A673 (cell line): ENCODE measurements at regions not wholly inside any gene's neighbourhood (a gene's known extent, or its start where the extent isn't known, plus 50 kb on each side); places are given as distances from the start of the nearest gene placed in this dataset.

Experiments
- CTCF ChIP-seq: fragments of 300-800, 200-600 bp; sonication (generic); conservative IDR thresholded peaks from 2 replicates; pipeline ENCODE4 v1.5.1; 2017; ENCODE audit warnings: low read depth, mild to moderate bottlenecking, antibody characterized with exemption, low read length, moderate library complexity, mixed read lengths
- EZH2 ChIP-seq: fragments of 200-600 bp; sonication (generic); IDR thresholded peaks from 2 replicates; pipeline ENCODE4 v1.6.1; 2017; ENCODE audit warnings: borderline replicate concordance, low read depth, mild to moderate bottlenecking, mixed read lengths, antibody characterized with exemption, low read length; ENCODE audit not compliant: poor library complexity, severe bottlenecking

GRCh38 chrX:42524379-42524778 lies 253.6 kb downstream of the PPP1R2C start:
- TF ChIP-seq EZH2 (no peak), CTCF (no peak)
